Fibroblast of skin of right biceps (primary cell): ENCODE measurements at regions not wholly inside any gene's neighbourhood (a gene's known extent, or its start where the extent isn't known, plus 50 kb on each side); places are given as distances from the start of the nearest gene placed in this dataset.
"Not testable (repeated sequence)": the region's sequence is repeated elsewhere in the genome, so short reads cannot be mapped to it uniquely, and the experiment has no call there.

ENCODE experiments used
- DNase-seq: peaks from one replicate; pipeline ENCODE4 v3.0.0-alpha.2; 2013

DNA sequence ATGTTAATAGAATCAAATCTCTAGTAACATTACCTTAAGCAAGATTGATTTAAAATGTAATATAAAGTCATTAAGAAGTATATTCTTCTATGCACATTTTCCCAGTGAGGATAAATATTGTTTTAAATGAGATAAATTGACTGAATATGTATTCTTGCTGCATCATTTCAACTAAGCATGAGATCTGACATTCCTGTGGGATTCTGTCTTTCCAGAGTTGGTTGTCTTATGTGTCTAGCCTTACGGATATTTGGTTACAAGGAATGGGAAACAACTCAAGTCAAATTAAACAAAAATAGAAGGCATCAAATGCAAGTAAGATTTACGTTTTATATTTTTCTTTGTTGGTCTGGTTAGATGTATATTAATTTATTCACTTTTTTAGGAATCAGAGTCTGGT, 287.5 kb downstream of the PTGER3 start:
- DNase-seq: peak; percentile 56

DNA sequence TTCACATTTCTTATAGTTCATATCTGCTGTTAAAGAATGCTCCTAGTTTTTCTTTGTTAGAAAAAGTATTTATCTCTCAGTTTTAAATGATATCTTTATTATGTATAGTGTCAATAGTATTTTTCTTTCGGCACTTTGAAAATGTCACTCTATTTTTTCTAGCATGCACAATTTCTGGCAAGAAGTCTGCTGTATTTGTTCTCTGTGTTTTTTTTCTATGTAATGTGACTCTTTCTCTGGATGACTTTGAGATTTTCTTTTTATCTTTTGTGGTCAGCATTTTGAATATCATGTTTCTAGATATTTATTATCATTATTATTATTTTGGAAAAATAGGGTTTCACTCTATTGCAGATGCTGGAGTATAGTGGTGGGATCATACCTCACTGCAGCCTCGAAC, 285.2 kb downstream of the PTGER3 start:
- DNase-seq: no peak

DNA sequence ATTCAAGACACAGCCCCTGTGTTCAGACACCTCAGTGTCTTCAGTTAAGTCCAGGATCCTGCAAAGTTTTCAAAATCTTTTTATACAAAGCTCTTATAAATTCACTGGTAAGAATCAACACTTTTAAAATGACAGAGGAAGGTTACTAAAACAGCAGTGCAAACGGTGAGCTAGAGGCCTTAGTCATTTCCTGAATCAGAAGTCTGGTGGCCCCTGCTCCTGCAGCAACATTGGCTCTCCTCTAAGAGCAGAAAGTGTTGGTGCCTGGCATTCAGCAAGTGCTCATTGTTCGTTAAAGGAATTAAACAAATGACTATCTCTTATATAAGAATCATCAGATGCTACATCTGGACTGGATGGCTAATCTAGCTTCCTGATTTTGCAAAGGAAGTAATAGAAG, 282.9 kb downstream of the PTGER3 start:
- peak; percentile 49 for DNase-seq

DNA sequence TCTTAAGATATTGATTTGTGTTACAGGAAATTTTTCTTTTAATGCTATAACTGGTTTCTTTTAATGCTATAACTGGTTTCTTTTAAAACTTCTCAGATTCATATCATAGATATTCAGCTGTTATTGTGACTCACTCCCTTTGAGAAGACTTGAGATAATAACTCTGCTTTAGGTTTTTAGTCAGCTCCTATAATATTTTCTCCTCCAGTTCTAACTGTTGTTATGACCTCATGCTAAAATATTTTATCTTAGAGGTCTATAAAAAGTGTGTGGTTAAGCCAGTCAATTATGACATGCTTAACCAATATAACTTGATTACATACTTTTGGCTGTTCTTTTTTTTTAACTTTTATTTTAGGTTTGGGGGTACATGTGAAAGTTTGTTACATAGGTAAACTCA, 280.2 kb downstream of the PTGER3 start:
- peak; percentile 80 for DNase-seq

DNA sequence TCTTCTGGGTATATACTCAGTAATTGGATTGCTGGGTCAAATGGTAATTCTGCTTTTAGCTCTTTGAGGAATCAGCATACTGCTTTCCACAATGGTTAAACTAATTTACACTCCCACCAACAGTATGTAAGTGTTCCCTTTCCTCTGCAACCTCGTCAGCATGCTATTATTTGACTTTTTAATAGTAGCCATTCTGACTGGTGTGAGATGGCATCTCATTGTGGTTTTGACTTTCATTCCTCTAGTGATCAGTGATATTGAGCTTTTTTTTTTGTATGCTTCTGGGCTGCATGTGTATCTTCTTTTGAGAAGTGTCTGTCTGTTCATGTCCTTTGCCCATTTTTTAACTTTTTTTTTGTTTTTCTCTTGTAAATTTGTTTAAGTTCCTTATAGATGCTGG, 279.4 kb downstream of the PTGER3 start:
- DNase-seq: peak; percentile 31

DNA sequence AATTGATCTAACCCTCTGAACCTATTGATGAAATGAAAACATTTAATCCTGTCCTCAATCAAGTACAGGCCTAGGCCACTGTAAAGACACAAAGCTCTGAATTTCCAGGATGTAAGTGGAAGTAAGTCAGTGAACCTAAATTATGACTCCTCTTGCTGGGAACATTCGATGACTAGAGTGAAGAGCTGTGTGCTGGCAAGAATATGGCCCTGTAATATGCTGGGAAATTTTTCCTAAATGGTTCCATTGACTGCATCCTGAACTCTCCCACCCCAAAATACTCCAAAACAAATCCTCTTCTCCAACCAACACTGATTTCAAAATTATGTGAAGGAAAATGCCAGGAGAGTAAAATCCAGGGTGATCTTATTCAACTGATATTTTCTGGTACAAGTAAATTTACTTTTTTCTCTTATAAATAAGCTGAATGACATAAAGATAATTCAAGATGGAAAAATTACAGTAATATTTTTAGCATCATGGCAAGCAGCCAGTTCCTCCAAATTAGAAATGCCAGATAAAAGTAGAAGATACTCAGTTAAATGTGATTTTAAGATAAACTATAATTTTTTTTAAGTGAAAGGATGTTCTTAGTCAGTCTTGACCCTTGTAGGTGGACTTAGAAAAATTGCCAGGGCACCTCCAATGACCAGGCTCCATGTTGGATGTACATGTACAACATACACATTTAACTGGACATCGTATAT, 269.4 kb downstream of the PTGER3 start:
- DNase-seq: peak; percentile 15

DNA sequence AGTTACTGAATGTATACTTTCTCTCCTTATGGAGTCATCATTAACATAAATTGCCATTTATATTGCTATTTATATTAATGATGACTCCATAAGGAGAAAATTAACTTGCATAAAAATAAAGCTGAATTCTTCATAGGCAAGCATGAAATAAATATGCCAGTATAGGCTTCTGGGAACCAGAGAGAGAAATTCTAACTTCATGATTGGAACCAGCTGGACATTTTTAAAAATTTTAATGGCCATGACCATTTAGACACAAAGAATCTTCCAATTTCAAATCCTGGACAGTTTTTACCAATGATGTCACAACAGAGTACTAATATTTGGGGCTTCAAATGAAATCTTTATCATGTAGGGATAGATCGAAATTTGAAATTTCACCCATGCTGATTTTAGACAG, 268.7 kb downstream of the PTGER3 start:
- peak; percentile 23 for DNase-seq

DNA sequence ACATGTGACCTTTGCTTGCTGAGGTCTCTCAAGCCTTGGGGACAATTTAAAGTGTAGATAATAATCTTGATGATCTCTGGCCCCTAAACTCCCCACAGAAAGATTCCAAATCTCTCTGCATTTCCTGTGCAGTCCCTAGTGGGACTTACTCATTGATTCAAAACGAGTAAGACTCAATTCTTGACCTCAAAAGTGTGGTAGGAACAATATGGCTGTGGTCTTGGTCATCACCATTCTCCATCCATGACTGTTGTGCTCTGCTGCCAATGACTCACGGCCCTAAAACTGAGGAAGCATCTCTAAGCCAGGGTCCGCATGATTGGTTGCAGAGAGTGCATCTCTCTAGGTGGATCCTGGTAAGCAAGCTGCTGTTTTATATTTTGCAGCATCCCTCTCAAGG, 268.0 kb downstream of the PTGER3 start:
- peak; percentile 93 for DNase-seq

DNA sequence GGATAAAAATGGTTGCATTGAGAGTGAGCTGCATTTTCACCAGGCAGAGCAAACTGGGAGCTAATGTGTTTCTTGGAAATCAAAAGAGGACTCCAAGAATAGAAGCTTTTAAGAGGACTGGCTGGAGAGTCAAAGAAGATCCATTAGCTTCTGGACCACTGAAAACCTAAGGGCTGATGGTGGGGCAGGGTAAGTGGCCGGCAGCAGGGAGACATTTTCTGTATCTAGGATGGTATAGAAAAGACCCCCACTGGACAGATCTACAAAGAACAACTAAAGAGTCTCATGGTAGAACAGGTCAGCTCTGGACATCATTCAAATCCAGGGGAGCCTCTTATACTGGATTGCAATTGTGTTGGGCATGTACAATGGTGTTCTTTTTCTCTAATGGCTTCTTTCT, 262.3 kb downstream of the PTGER3 start:
- DNase-seq: no peak

DNA sequence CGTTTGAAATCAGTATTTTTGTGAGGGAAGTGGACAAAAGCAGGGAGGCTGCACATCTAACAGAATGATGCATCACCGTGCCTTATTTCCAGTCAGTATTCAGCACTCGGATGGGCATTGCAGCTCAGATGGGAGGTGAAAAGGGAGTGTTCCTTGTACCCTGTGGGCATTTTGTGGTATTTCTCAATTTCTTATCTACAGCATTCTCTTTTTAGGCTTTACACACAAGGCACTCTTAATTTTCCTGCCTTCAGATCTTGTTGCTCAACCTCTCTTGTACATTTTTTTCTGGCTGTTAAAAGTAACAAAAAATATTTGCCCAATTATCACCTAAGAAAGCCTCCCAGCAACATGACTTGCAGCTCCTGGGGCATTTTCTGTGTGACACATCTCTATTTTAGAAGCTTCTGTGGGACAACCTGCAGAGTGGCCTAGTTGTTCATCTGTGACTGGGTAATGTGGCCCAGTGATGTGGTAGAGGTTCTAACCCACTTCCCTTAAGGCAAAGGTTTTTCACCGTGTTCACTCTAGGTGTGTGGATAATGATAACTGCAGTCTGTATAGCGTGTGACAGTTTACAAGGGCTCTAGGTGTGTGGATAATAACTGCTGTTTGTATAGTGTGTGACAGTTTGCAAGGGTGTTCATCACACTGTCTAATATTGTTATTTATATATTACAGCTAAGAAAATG, 257.2 kb downstream of the PTGER3 start:
- DNase-seq: no peak

DNA sequence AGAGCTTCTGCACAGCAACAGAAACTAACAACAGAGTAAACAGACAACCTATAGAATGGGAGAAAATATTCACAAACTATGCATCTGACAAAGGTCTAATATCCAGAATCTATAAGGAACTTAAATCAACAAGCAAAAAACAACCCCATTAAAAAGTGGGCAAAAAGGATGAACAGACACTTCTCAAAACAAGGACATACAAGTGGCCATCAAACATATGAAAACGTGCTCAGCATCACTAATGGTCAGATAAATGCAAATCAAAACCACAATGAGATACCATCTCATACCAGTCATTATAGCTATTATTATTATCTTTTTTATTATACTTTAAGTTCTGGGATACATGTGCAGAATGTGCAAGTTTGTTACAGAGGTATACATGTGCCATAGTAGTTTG, 252.6 kb downstream of the PTGER3 start:
- not testable (repeated sequence) for DNase-seq

DNA sequence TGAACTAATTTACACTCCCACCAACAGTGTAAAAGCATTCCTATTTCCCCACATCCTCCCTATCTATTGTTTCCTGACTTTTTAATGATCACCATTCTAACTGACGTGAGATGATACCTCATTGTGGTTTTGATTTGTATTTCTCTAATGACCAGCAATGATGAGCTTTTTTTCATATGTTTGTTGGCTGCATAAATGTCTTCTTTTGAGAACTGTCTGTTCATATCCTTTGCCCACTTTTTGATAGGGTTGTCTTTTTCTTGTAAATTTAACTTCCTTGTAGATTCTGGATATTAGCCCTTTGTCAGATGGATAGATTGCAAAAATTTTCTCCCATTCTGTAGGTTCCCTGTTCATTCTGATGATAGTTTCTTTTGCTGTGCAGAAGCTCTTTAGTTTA, 251.3 kb downstream of the PTGER3 start:
- DNase-seq: not testable (repeated sequence)

DNA sequence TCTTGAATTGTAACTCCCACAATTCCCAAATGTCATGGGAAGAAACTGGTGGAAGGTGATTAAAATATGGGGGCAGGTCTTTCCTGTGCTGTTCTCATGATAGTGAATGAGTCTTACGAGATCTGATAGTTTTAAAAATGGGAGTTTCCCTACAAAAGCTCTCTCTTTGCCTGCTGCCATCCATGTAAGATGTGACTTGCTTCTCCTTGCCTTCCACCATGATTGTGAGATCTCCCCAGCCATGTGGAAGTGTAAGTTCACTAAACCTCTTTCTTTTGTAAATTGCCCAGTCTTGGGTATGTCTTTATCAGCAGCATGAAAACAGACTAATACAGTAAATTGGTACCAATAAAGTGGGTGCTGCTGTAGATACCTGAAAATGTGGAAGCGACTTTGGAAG, 245.0 kb downstream of the PTGER3 start:
- not testable (repeated sequence) for DNase-seq

DNA sequence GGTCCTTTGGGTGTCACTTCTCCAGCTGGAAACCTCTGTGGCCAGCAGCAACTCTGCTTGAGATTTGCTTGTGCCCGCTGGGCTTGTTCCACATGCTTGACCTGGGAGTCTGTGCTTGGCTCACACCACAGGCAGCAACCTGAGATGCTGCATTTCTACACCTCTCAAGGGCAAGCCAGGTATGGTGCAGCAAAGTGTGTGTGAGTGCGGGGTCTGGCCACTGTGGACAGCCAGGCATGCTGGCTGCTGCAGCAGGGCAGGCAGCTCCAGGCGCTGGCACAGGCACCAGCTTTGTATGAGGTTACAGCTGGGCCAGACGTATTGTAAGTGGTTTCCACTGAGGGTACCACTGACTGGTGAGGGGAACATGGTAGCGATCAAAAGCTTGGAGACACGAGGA, 242.0 kb downstream of the PTGER3 start:
- DNase-seq: no peak

DNA sequence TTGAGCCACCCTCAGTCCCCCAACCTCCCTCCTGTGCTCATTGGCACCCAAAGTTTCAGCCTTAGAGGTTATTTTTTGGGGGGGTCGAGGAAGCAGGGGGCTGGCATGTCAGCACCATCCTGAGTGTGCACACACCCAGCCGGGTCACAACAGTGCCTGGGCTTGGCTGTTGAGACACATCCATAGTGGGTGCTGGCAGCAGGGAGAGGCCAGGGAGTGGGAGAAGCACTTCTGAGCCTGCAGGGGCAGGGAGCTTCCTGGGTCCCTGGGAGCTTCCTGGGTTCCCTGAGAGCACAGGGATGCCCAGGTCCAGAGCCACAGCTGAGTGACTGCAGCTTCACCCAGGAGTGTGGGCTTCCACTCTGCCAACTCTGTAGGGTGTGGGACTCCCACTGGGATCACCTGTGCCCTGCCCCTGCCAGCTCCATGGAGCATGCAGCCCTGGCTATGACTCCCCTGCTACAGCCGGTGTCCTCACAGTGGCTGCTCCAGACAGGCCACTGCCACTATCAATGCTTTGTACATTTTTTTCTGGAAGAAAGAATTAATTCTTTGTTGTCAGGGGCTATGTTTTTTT, 240.4 kb downstream of the PTGER3 start:
- no peak for DNase-seq

DNA sequence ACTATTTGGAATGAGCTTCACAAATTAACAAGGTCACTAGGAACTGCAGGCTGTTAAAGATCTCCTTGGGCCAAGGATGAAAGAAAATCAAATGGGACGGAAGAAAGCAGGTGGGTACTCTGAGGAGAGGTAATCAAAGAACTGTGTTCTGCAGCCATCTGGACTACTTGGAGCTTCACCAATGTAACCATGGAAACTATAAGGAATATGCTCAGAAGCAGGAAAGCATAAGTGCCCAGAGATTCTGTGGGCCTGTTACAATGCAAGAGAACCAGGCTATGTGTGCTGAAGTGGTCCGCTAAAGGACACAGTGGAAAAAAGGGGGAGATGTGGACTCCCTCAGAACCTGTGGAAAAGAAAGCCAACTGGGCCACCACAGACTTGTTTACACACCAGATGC, 238.5 kb downstream of the PTGER3 start:
- no peak for DNase-seq

DNA sequence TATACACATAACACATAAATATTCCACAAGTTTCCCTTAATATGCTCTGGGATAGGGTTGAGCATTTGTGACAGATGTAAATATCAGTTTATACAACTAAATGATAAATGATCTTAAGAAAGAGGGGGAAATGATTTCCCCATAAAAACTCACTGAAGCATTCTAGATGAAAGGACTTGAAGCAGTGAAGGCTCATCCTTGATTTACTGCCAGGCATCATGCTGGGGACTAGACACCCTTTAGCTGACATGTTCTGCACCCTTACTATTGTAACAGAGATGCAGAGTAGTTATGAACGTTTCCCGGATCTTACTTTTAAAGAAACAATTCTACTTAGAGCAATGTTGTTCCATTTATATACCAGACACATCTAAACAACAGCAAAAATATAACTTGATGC, 235.8 kb downstream of the PTGER3 start:
- no peak for DNase-seq

DNA sequence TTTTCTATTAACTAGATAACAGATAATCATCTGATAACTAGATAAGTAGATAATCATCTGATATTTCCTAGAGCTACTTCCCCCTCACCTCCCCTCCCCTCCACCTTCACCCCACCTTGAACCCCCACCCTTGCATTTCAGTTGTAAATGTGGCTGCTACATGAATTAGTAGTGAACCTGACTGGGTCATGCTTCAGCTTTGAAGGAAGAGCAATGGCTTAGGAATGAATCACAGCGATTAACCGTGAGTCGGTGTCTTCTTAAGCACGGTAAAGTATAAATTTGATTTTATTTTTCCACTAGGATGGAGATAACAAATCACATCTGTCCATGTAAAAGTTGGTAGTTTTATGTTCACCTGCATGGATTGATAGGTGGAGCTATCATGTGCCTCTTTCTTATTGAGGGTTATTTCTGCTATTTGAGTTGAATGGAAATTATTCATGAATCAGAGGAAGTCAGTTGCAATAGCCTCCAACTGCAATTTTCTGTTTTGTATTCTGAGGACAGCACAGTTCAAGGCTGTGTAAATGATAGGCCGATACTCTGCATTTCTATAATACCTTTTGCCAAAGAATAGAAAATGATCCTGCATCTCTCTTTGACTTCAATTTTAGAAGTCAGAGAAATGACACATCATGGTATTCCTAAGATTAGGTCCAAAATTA, 235.0 kb downstream of the PTGER3 start:
- peak; percentile 3 for DNase-seq

DNA sequence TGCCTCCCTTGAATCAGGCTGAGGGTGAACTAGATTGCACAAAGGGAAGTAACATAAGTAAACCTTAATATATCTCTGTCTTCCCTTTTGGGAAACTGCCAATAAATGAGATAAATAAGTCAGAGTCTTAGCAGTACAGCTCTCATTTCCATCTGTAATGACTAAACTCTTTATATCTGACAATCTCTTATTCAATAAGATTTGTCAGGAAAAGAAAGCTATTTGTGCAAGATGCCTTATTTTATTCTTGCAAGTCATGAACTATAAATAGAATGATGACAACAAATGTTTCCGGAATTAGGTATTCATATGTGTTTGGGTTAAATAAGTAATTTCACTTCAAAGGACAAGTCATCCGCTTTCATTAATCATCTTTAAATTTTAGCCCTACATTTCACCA, 229.2 kb downstream of the PTGER3 start:
- peak; percentile 72 for DNase-seq

DNA sequence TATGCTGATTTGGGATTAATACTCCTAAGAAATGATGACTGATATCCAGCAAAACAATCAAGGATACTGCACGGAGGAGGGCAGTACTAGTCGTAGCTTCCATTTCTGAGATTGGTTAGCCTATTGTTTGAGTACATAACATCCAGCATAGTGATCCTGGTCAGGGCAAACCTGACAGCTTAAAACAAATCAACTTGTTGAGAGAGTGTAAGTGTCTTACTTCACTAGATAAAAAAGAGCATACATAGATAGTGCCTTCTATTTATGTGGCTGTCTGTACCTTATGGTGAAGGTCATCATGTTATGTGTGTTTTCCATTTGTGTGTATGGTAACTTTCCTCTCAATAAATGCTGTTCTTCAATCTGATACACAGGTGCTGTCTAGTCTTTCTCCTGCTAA, 228.4 kb downstream of the PTGER3 start:
- DNase-seq: no peak

DNA sequence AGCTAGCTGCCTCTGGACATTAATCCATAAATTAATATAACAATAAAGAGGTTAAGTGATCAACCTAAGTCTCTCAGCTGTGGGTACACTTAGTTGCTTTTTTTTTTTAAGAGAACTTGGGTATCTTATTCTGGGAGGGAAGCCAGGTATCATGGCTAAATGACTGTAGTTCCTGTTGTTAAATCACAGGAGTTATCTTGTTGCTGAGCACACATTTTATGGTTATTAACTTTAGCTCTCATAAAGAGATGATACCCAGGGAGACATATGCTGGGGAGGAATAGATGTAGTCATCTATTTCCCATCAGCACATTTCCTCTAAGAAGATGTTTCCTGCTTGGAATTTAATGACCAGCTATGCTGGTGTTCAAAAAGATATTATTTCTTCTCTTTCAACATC, 227.8 kb downstream of the PTGER3 start:
- no peak for DNase-seq

DNA sequence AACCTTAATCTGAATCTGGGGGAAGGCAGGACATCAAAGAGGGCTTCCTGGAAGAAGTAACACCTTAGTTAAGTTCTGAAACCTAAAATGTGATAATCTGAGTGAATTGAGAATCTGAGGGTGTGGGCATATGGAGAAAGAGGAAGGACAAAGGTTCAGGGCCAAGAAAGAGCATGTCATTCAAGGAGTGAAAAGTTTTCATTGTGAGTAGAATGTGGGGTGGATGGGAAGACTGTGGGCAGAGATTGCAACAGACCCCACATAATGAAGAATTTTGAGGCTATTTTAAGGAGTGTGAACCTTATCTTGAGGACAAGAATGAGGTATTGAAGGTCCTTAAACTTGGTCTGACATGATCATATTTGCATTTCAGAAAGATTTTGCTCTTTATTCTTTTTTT, 227.2 kb downstream of the PTGER3 start:
- no peak for DNase-seq

DNA sequence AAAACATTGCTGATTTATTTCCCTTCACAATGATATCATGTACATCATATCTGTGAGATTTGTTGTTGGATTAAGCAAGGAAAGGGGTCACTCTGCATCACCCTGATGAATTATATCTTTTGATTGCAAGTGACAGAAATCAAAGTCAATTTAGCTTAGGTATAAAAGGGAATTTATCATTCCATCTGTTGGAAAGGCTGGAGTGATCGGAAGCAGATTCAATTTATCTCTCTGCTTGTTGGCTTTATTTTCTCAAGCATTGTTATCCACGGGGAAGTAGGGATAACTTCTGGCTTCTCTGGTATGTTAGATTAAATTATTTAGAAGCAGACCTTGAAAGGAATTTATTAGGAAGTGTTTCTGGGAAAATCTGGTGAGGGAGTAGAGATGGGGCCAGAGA, 226.6 kb downstream of the PTGER3 start:
- DNase-seq: no peak

DNA sequence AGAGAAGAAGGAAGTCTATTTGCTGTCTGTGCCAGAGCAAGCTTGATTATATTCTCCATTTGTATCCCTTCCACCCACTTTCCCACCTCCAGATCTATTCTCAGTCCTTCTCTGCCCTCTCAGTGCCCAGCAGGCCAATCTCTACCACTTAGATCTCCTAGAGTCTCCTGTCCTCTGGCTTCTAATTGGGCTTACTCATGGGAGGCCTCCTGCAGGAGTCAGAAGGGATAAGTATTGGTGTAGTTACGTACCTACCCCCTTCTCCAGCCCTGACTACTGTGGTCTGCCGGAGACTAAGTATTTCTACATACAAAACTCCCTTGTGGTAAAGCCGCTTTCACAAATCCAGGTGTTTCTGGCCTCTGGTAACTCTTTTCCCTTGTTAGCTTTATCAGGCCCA, 221.2 kb downstream of the PTGER3 start:
- no peak for DNase-seq
